Esophagus muscularis mucosa (tissue), 4 donors: ENCODE measurements at regions not wholly inside any gene's neighbourhood (a gene's known extent, or its start where the extent isn't known, plus 50 kb on each side); places are given as distances from the start of the nearest gene placed in this dataset.

Source experiments
- EP300 ChIP-seq: sonication (generic); formaldehyde crosslinking; IDR thresholded peaks from one replicate; pipeline ENCODE4 v1.6.1; 2017; ENCODE audit warnings: antibody characterized with exemption
- POLR2A ChIP-seq: fragments of 450-650 bp; IDR thresholded peaks from one replicate; pipeline ENCODE4 v1.6.1; 2017; ENCODE audit warnings: antibody characterized with exemption, moderate library complexity, mild to moderate bottlenecking, low read depth
- POLR2AphosphoS5 ChIP-seq, 2 donors: sonication (generic); formaldehyde crosslinking; IDR thresholded peaks; one replicate each; pipeline ENCODE4 v1.6.1; 2017; ENCODE audit warnings: antibody characterized with exemption in 2 of 2
- TF ChIP-seq, protein P1 (sequence below), 3 experiments: fragments of 200-600 bp in 2 of 3; fragments of 450-650 bp in 1 of 3; sonication (generic) in 2 of 3; IDR thresholded peaks; one replicate each; pipeline ENCODE4 v1.5.1; 2017 to 2019; ENCODE audit warnings: antibody characterized with exemption in 3 of 3, mild to moderate bottlenecking in 2 of 3, moderate library complexity in 1 of 3

DNA sequence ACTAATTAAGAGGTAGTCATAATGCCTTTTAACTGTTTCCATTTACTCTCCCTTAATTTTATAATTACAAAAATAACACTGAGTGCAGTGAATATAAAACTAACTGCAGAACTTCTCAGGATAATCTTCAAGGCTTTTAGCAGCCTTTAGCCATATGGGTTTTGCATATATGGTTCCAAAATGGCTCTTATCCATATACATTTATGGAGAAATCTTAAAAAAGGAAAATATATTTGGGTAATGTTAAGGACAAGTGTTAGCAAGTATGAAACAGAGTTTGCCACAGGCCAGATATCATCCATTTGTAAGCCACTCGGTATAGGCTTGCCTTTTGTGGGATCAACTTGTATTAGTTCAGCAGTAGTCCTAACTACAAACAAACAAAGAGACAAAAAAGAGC, 423.4 kb downstream of the PDHA2 start:
- TF ChIP-seq, protein P1, sequence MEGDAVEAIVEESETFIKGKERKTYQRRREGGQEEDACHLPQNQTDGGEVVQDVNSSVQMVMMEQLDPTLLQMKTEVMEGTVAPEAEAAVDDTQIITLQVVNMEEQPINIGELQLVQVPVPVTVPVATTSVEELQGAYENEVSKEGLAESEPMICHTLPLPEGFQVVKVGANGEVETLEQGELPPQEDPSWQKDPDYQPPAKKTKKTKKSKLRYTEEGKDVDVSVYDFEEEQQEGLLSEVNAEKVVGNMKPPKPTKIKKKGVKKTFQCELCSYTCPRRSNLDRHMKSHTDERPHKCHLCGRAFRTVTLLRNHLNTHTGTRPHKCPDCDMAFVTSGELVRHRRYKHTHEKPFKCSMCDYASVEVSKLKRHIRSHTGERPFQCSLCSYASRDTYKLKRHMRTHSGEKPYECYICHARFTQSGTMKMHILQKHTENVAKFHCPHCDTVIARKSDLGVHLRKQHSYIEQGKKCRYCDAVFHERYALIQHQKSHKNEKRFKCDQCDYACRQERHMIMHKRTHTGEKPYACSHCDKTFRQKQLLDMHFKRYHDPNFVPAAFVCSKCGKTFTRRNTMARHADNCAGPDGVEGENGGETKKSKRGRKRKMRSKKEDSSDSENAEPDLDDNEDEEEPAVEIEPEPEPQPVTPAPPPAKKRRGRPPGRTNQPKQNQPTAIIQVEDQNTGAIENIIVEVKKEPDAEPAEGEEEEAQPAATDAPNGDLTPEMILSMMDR (IDR thresholded peaks at IDR 0.05), result no peak
- no peak for TF ChIP-seq POLR2A
- no peak for TF ChIP-seq POLR2AphosphoS5 (IDR thresholded peaks at IDR 0.05)
- no peak for TF ChIP-seq EP300
